NCI-H446 (cell line): ENCODE measurements at regions not wholly inside any gene's neighbourhood (a gene's known extent, or its start where the extent isn't known, plus 50 kb on each side); places are given as distances from the start of the nearest gene placed in this dataset.
"Not testable (repeated sequence)": the region's sequence is repeated elsewhere in the genome, so short reads cannot be mapped to it uniquely, and the experiment has no call there.

Experiments
- DNase-seq, 2 experiments: peaks; one replicate each; lab custom pipeline; 2025; lab: John Stamatoyannopoulos, UW

- no peak for DNase-seq
These were observed 195.3 kb downstream of the CYB561 start for GRCh38 chr17:63250830-63251229.

GRCh38 chr17:63258785-63259184 lies 187.3 kb downstream of the CYB561 start:
- no peak for DNase-seq

DNA sequence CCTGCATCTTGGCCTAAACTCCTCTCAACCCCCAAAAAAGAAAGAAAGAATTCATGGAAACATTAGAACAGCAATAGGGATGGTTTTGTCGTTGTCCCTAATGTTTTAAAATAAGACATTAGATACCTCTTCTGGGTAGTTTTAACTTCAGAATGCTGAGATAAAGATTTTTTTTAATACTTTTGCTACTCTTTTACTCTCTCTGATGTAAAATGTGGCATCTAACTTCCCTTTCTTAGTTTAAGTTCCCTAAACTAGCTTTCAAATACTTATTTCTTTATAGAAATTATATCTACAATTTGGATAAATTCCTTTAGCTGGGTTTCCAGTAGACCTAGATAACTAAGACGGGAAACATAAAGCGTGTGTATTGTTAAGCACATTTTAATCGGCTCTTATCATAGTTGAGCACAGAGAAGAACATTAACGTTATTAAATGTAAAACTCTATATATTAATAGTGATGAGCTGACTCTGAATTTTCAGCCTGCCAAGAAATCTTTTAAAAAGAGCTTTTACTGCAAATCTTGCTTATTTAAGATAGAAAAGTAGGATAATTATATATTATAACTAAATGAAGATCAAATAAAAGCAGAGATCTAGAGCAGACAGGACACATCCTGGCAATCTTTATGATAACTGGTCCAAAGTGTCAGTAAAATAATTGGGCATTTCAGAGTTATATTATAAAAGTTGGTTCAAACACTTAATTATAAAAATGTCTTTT lies 183.2 kb downstream of the CYB561 start:
- no peak for DNase-seq

GRCh38 chr17:63265526-63265925 lies 180.6 kb downstream of the CYB561 start:
- DNase-seq, result no peak

DNA sequence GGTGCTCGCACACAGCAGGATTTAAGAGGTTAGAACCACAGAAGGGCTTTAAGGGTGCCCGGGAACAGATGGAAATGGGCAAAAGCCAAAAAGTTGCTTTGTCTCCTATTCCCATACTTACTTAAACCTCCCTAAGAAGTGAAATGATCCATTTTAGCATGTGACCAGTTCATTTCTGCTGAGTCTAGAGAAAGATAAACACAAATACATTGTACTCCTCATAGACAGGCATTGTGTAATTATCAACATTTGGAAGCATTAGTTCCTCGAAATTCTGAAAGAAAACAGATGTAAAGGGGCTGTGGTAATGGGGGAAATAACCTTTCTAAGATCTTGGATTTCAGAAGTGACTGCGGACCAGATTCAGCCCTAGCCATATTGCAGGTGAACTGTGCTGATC lies 178.3 kb downstream of the CYB561 start:
- no peak for DNase-seq

- no peak for DNase-seq
These were observed 177.3 kb downstream of the CYB561 start for GRCh38 chr17:63268827-63269226.

DNA sequence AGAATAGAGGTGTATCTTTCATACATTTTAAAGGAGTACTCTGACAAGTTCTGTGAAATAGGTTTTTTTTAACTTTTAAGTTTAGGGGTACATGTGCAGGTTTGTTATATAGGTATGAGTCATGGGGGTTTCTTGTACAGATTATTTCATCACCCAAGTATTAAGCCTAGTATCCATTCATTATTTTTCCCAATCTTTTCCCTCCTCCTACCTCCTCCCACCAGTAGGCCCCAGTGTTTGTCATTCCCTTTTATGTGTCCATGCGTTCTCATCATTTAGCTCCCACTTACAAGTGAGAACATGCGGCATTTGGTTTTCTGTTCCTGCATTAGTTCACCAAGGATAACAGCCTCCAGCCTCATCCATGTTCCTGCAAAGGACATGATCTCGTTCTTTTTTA lies 175.5 kb downstream of the CYB561 start:
- no peak for DNase-seq

DNA sequence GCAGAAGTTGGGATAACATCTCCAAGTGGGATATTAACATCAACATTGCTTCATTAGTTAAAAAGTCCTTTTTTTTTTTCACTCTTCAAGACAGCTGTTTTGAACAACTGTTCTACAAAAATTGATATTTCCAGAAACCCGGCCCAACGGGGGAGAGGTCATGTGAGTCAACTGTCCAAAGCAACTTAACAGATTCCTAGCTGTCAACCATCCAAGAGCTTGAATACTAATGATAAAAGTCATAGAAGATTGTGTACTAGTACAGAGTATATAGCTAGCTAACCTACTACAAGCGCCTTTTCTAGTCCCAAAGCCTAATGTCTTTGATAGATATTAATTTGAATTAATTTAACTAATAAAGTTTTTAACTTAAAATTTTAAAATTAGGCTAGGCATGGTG lies 172.0 kb downstream of the CYB561 start:
- DNase-seq, result no peak

GRCh38 chr17:63275318-63275970 lies 170.7 kb downstream of the CYB561 start:
- peak in 1 of 2 experiments; percentile 1 for DNase-seq

DNA sequence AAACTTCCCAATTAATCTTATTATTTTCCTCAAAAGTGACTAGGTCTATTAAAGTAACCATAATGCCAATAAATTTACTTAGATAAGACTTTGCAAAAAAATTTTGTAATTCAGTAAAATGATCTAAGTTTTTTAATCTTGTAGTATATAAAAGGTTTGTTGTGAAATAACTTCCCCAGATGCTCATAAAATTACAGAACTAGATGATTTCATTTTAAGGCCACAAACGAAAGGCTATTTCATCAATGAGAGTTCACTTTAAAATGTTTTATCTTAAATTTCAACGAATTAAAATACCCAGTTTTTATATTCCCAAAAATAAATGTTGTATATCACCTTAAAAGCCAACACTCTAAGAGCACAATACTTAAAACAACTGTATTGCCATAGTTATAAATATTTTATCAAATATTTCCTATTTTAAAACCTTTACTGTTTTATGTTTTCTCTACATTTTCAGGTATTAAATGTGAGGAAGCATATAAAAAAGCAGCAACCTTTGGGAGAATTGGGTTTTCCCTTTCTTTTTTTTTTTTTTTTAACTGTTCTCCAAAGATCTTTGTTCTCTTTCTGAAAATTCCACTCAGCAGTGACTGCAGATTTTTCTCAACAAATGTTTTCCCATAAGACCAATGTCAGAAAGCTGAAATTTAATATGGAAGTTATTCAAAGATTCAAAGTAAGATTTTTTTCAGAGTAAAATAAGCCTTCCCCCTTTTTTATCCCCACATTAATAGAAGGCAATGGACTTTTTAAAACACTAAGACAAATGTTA lies 169.9 kb downstream of the CYB561 start:
- no peak for DNase-seq

DNA sequence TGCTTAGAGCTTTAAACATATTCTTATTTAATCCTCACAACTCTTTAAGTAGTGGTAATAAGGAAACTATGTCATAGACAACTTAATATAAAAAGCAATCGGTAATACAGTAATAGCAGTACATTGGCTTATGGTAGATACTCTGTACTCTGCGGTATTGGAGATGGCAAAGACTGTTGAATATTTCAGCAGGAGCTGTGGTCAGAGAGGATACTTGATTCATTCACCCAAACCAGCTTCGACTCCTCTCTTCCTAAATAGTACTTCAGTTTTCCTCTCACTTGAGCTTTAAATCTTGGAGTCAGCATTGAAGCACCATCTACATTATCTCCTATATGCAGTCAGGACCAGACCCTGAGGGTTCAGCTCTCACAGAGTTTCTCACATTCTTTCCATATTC lies 169.3 kb downstream of the CYB561 start:
- DNase-seq, result no peak

- DNase-seq, result no peak
These were observed 168.5 kb downstream of the CYB561 start for GRCh38 chr17:63277629-63278028.

DNA sequence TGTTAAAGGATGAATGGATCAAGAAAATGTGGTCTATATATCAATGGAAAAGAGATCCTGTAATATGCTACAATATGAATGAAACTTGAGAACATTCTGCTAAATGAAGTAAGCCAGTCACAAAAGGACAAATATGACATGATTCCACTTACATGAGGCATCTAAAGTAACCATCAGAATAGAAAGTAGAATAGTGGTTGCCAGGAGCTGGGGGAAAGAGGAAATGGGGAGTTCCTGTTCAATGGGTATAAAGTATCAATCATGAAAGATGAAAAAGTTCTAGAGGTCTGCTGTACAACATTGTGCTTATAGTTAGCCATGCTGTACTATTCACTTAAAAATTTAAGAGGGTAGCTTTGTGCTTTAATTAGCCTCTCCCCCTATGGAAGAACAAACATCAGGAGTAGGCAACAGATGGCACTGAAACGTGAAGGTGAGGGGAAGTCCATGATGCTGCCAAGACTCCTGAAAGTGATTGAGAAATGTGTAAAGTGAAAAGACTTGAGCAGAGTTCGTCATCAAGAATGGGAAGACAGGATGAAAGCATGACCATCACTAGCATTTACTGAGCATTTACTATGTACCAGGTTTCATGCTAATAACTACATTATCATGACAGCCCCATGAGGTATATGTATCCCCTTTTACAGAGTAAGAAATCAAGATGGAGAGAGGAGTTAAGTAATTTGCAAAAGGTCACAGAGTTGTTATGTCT lies 167.2 kb downstream of the CYB561 start:
- DNase-seq, result no peak

DNA sequence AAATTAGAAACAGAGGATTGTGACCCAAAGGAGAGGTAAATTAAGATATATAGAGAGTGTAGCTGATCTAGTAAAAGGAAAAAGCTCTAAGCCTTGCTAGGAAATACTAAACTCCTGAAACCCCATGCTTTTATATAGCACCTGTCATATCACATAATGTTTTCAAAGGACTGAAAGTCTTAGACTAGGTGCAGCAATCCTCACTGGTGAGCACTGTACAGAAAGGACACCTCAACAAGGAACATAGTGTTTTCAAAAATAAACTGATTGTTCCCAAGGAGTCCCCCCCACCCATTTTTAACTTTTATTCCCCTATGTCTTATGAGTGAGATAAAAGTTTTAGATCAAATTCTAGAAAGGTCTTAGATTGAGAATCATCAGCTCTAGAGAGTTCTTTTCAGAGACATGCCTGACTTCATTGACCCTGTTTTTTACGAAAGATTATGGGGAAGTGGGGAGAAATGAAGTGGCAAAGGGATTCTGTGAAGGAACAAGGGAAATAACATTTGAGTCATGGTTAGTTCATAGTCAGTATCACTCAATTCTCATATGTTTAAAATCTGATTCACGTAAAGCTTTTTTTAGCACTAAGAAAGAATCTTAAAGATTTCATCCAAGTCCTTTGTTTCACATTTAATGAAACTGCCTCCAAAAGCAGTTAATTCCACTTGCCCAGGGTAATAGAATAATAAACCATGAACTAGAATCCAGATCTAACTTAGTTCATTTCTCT lies 166.4 kb downstream of the CYB561 start:
- no peak for DNase-seq

DNA sequence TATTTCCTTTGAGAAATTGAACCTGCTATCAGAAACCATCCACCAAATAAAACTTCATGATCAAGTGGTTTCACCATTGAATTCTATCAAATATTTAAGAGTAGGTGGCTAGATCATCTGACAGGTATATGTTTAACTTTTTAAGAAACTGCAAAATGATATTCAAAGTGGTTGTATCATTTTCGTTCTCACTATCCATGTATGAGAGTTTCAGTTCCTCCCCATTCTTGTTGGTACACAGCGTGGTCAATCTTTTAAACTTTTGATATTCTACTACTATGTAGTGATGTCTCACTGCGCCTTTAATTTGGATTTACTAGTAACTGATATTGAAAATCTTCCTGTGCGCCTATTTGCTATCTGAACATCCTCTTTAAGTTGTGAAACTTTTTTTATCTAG lies 163.7 kb downstream of the CYB561 start:
- no peak for DNase-seq

DNA sequence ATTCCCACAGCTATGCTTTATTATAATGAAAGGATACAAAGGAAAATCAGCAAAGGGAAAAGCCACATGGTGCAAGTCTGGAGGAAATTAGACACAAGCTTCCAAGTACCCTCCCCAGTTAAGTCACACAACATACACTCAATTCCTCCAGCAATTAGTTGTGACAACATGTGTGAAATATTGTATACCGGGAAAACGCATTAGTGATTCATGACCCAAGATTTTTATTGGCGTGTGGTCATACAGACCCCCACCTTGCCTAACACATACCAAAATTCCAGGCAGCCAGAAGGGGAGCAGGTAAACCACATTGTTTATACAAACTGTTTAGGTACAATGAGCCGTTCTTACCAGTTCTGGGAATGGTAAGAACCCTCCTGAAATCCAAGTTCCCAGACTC lies 160.6 kb downstream of the CYB561 start:
- DNase-seq, result no peak

DNA sequence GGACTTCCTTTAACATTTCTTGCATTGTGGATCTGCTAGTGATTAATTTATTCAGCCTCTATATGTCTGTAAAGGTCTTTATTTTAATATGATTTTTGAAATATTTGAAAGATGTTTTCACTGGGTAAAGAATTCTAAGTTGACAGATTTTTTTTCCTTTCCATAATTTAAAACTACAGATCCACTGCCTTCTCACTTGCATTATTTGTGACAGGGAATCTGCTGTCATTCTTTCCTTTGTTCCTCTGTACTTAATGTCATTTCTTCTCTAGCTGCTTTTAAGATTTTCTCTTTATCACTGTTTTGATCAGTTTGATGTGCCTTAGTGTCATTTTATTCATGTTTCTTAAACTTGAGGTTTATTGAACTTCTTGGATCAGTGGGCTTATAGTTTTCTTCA lies 159.9 kb downstream of the CYB561 start:
- no peak for DNase-seq

GRCh38 chr17:63287006-63287405 lies 159.1 kb downstream of the CYB561 start:
- not testable (repeated sequence) for DNase-seq

DNA sequence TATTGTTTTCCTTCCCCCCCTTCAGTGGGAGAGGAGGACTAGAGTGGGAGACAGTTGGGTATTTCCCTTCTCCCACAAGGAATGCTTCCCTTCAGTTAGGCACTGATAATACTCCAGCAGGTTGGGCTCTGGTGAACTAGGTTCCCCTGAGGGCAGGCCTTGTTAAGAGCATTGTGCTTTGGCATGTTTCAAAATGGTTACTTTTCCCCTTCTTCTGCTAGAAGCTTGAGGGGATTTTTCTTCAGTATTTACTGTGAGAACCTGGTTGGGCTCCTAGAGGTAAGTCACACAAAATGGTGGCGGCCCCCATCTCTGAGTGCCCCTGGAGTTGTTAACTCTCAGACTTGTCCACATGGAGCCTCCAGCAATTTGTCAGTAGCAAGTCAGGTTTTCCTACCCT lies 156.2 kb downstream of the CYB561 start:
- no peak for DNase-seq

DNA sequence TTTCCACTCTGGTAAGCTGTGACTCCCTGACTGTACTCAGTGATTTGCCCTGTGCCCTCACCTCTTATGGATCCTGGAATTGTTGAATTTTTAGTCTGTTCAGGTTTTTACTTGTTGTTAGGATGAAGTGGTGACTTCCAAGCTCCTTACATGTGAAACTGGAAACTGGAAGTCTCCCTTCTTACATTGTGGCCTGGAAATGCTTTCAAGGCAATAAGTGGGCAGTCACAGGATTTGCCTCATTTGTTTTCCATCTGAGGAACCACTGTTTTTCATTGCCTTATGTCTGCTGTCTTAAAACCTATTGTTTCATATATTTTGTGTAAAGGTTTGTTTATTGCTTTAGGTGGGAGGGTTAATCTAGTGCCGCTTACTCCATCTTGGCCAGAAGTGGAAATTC lies 155.8 kb downstream of the CYB561 start:
- DNase-seq, result no peak

DNA sequence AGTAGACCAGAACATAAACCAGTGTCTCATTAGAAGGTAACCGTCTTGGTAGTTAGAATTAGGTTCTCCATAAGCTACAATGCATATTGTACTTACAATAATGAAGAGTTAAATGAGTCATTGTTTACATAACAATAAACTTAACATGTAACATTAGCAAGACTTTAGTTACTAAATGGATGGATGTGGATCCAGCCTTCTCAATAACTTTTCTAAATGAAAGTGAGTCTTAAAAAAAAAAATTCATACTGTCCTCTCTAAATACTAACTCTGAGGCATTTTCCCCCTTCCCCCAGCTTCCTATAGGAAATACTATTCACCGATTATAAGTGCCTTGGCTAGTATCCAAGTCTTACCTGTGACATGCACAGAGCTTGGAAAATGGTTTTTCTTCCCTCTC lies 155.3 kb downstream of the CYB561 start:
- DNase-seq, result no peak

GRCh38 chr17:63291258-63291657 lies 154.8 kb downstream of the CYB561 start:
- no peak for DNase-seq
